Adrenal gland (tissue), 5 donors: ENCODE measurements at regions not wholly inside any gene's neighbourhood (a gene's known extent, or its start where the extent isn't known, plus 50 kb on each side); places are given as distances from the start of the nearest gene placed in this dataset.

Experiments
- CTCF ChIP-seq, 6 experiments: fragments of 450-650 bp in 4 of 6; fragments of 200-600 bp in 2 of 6; sonication (generic) in 1 of 6; IDR thresholded peaks; 1 replicate in 5 of 6; 2 replicates in 1 of 6; pipeline versions ENCODE4 v1.5.1 to v1.8.0; 2016 to 2021; ENCODE audit warnings: antibody characterized with exemption in 6 of 6, mild to moderate bottlenecking in 2 of 6, moderate library complexity in 1 of 6
- POLR2A ChIP-seq, 2 donors: fragments of 450-650 bp; IDR thresholded peaks; one replicate each; pipeline ENCODE4 v1.6.1; 2017; ENCODE audit warnings: antibody characterized with exemption in 2 of 2, mild to moderate bottlenecking in 2 of 2, moderate library complexity in 1 of 2
- donor health status: DM: no; HTN: no; CAD: no.

DNA sequence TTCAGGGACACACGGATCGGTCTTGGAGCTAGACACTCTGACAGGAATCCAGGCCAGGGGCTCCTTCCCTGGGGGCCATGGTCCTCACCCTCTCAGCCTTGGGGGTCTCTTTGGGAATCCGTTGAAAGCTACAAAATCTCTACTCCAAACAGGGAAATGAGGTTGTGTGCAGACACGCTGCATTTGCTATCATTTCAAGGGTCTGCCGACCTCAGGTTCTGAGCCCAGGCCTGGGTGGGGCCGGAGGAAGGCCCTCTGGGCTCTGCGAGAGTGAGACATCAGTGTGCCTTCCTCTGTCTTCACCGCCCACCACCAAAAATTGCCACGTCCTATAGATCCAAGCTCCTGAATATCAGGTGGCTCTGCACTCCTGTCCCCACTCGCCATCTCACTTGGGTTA, 74.4 kb upstream of the FGF3 start:
- TF ChIP-seq CTCF (IDR thresholded peaks at IDR 0.05) (no peak), POLR2A (IDR thresholded peaks at IDR 0.05) (no peak)
